Head of caudate nucleus (tissue), 42 donors: ENCODE measurements at regions not wholly inside any gene's neighbourhood (a gene's known extent, or its start where the extent isn't known, plus 50 kb on each side); places are given as distances from the start of the nearest gene placed in this dataset.
A peak's percentile ranks its signal among the peaks of the same experiment; 100 is the strongest.
"Not testable (repeated sequence)": the region's sequence is repeated elsewhere in the genome, so short reads cannot be mapped to it uniquely, and the experiment has no call there.

Experiments
- DNase-seq, 42 donors: peaks; one replicate each; pipeline versions ENCODE4 v3.0.0 to v3.0.0-alpha.2; 2020 to 2021; ENCODE audit warnings: mixed read lengths in 7 of 42
- intact Hi-C: fragments of 100-400 bp; cut with DNase I; formaldehyde crosslinking; loops from one replicate; pipeline ENCODE4 v1.15.0; 2022

- DNase-seq, intact Hi-C loops: not testable (repeated sequence)
These were observed 130.5 kb downstream of the FZD1 start for GRCh38 chr7:91394757-91395156.

GRCh38 chr7:91395313-91395712, 131.1 kb downstream of the FZD1 start:
- DNase-seq, intact Hi-C loops: not testable (repeated sequence)

GRCh38 chr7:91397096-91397495, 132.9 kb downstream of the FZD1 start:
- intact Hi-C loops = no loop called here

GRCh38 chr7:91397612-91398011, 133.4 kb downstream of the FZD1 start:
- intact Hi-C loops = no loop called here
- no peak for DNase-seq

More at GRCh38 chr7:91397096-91397495, 132.9 kb downstream of the FZD1 start:
- DNase-seq = no peak

GRCh38 chr7:91398341-91398740, 134.1 kb downstream of the FZD1 start:
- no peak for DNase-seq
- intact Hi-C loops = no loop called here

- intact Hi-C loops = no loop called here
- no peak for DNase-seq
These were observed 141.0 kb downstream of the FZD1 start for GRCh38 chr7:91405092-91405788.

- intact Hi-C loops, DNase-seq: not testable (repeated sequence)
These were observed 141.6 kb downstream of the FZD1 start for GRCh38 chr7:91405873-91406272.

GRCh38 chr7:91407942-91408341, 143.7 kb downstream of the FZD1 start:
- DNase-seq = no peak
- intact Hi-C loops = no loop called here

GRCh38 chr7:91408388-91409154, 144.3 kb downstream of the FZD1 start:
- no peak for DNase-seq
- intact Hi-C loops = no loop called here

- intact Hi-C loops = no loop called here
These were observed 146.8 kb downstream of the FZD1 start for GRCh38 chr7:91411060-91411459.

GRCh38 chr7:91412298-91412697, 148.1 kb downstream of the FZD1 start:
- intact Hi-C loops = no loop called here
- DNase-seq = no peak

More at GRCh38 chr7:91411060-91411459, 146.8 kb downstream of the FZD1 start:
- DNase-seq = no peak

GRCh38 chr7:91414734-91415133, 150.5 kb downstream of the FZD1 start:
- intact Hi-C loops = no loop called here
- DNase-seq = no peak

- intact Hi-C loops = no loop called here
- DNase-seq = no peak
These were observed 152.1 kb downstream of the FZD1 start for GRCh38 chr7:91416155-91416865.

GRCh38 chr7:91420606-91421005, 156.4 kb downstream of the FZD1 start:
- intact Hi-C loops = no loop called here
- no peak for DNase-seq

- DNase-seq = peak in 1 of 42 donors; percentile 36
- intact Hi-C loops = no loop called here
These were observed 156.8 kb downstream of the FZD1 start for GRCh38 chr7:91421018-91421417.

GRCh38 chr7:91424371-91424770, 160.1 kb downstream of the FZD1 start:
- intact Hi-C loops = no loop called here

GRCh38 chr7:91425149-91425548, 160.9 kb downstream of the FZD1 start:
- intact Hi-C loops = no loop called here
- DNase-seq = no peak

More at GRCh38 chr7:91424371-91424770, 160.1 kb downstream of the FZD1 start:
- DNase-seq = peak in 3 of 42 donors; percentile 9 to 26 (median 19)

GRCh38 chr7:91427051-91427450, 162.8 kb downstream of the FZD1 start:
- intact Hi-C loops = no loop called here
- DNase-seq = no peak

- DNase-seq = no peak
- intact Hi-C loops = no loop called here
These were observed 167.4 kb downstream of the FZD1 start for GRCh38 chr7:91431601-91432000.

- DNase-seq = no peak
- intact Hi-C loops = no loop called here
These were observed 170.6 kb downstream of the FZD1 start for GRCh38 chr7:91434836-91435235.
